ENCODE measurements at regions not wholly inside any gene's neighbourhood (a gene's known extent, or its start where the extent isn't known, plus 50 kb on each side); places are given as distances from the start of the nearest gene placed in this dataset.

- TF ChIP-seq, protein P1, sequence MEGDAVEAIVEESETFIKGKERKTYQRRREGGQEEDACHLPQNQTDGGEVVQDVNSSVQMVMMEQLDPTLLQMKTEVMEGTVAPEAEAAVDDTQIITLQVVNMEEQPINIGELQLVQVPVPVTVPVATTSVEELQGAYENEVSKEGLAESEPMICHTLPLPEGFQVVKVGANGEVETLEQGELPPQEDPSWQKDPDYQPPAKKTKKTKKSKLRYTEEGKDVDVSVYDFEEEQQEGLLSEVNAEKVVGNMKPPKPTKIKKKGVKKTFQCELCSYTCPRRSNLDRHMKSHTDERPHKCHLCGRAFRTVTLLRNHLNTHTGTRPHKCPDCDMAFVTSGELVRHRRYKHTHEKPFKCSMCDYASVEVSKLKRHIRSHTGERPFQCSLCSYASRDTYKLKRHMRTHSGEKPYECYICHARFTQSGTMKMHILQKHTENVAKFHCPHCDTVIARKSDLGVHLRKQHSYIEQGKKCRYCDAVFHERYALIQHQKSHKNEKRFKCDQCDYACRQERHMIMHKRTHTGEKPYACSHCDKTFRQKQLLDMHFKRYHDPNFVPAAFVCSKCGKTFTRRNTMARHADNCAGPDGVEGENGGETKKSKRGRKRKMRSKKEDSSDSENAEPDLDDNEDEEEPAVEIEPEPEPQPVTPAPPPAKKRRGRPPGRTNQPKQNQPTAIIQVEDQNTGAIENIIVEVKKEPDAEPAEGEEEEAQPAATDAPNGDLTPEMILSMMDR (IDR thresholded peaks at IDR 0.05; ENCODE audit: low read depth, low read length) = no peak
- no peak for TF ChIP-seq EZH2phosphoT487 (IDR thresholded peaks at IDR 0.05; ENCODE audit: low read depth)
Measured at GRCh38 chr5:91978221-91978882, 595.2 kb upstream of the ARRDC3 start.

Data from OCI-LY3 (cell line).